WTC11 (cell line): ENCODE measurements at regions not wholly inside any gene's neighbourhood (a gene's known extent, or its start where the extent isn't known, plus 50 kb on each side); places are given as distances from the start of the nearest gene placed in this dataset.

Source experiments
- ATAC-seq: fragments of 200-7000 bp; cut with Tn5 transposase; 2 replicates; pipeline ENCODE4 v1.10.0; 2021; ENCODE audit warnings: mild to moderate bottlenecking, moderate library complexity
- CTCF ChIA-PET: fragments of 300-600 bp; sonication (Branson Sonifier 250); formaldehyde crosslinking; loops from one replicate; lab custom pipeline; 2021; ENCODE audit warnings: antibody characterized with exemption; lab: Charles Lee
- POLR2A ChIA-PET: fragments of 350-600 bp; sonication (Branson Sonifier 250); formaldehyde crosslinking; loops from one replicate; lab custom pipeline; 2021; ENCODE audit warnings: antibody characterized with exemption; lab: Charles Lee
- DNase-seq: peaks from one replicate; pipeline ENCODE4 v3.0.0; 2021; ENCODE audit warnings: low spot score
- H3K27ac Mint-ChIP-seq: 2 replicates; pipeline ENCODE4 v1.8.0; 2021; ENCODE audit warnings: mixed read lengths
- H3K27me3 Mint-ChIP-seq: 2 replicates; pipeline ENCODE4 v1.8.0; 2021; ENCODE audit warnings: low read depth, mild to moderate bottlenecking, moderate library complexity, mixed read lengths
- H3K36me3 Mint-ChIP-seq: 2 replicates; pipeline ENCODE4 v1.8.0; 2021; ENCODE audit warnings: mixed read lengths
- H3K4me1 Mint-ChIP-seq: 2 replicates; pipeline ENCODE4 v1.8.0; 2022; ENCODE audit warnings: mixed read lengths
- H3K4me3 Mint-ChIP-seq: 2 replicates; pipeline ENCODE4 v1.8.0; 2021; ENCODE audit warnings: mild to moderate bottlenecking, moderate library complexity, mixed read lengths
- H3K9me3 Mint-ChIP-seq: 2 replicates; pipeline ENCODE4 v1.8.0; 2021; ENCODE audit warnings: mixed read lengths
- CREM ChIP-seq: sonication (generic); formaldehyde crosslinking; IDR thresholded peaks from 2 replicates; pipeline ENCODE4 v1.8.1; 2022; ENCODE audit warnings: mild to moderate bottlenecking, missing genetic modification reagents, moderate library complexity
- ELF4 ChIP-seq: sonication (generic); formaldehyde crosslinking; IDR thresholded peaks from 2 replicates; pipeline ENCODE4 v1.8.1; 2022; ENCODE audit warnings: low read depth, mild to moderate bottlenecking, moderate library complexity, missing genetic modification reagents
- EMX1 ChIP-seq: fragments of 250-450 bp; sonication (Bioruptor Pico); IDR thresholded peaks from 2 replicates; pipeline ENCODE4 v1.8.0; 2021; ENCODE audit warnings: mild to moderate bottlenecking
- GABPB1 ChIP-seq: sonication (generic); formaldehyde crosslinking; IDR thresholded peaks from 2 replicates; pipeline ENCODE4 v1.8.1; 2023; ENCODE audit warnings: mild to moderate bottlenecking, missing genetic modification reagents
- GRHL2 ChIP-seq: fragments of 250-450 bp; sonication (Bioruptor Pico); IDR thresholded peaks from 2 replicates; pipeline ENCODE4 v1.8.0; 2022; ENCODE audit warnings: mild to moderate bottlenecking, moderate library complexity; ENCODE audit not compliant: insufficient replicate concordance, severe bottlenecking
- GTF2I ChIP-seq: fragments of 250-450 bp; sonication (Bioruptor Pico); conservative IDR thresholded peaks from 2 replicates; pipeline ENCODE4 v1.4.0; 2021; ENCODE audit warnings: mild to moderate bottlenecking
- HMGA2 ChIP-seq: fragments of 250-450 bp; sonication (Bioruptor Pico); IDR thresholded peaks from 2 replicates; pipeline ENCODE4 v1.4.0; 2021; ENCODE audit warnings: mild to moderate bottlenecking, moderate library complexity
- KAT7 ChIP-seq: sonication (generic); formaldehyde crosslinking; IDR thresholded peaks from 2 replicates; pipeline ENCODE4 v1.8.1; 2023; ENCODE audit warnings: missing genetic modification reagents, mild to moderate bottlenecking, borderline replicate concordance
- MXD4 ChIP-seq: fragments of 250-450 bp; sonication (Bioruptor Pico); IDR thresholded peaks from 2 replicates; pipeline ENCODE4 v1.8.0; 2021; ENCODE audit warnings: mild to moderate bottlenecking, moderate library complexity, borderline replicate concordance
- NR1H2 ChIP-seq: sonication (generic); formaldehyde crosslinking; IDR thresholded peaks from 2 replicates; pipeline ENCODE4 v1.9.0; 2021; ENCODE audit warnings: mild to moderate bottlenecking, moderate library complexity, missing genetic modification reagents
- RORB ChIP-seq: fragments of 250-450 bp; sonication (Bioruptor Pico); IDR thresholded peaks from 2 replicates; pipeline ENCODE4 v1.9.0; 2021; ENCODE audit warnings: mild to moderate bottlenecking
- ZNF138 ChIP-seq: sonication (generic); formaldehyde crosslinking; conservative IDR thresholded peaks from 2 replicates; pipeline ENCODE4 v1.8.1; 2022; ENCODE audit warnings: mild to moderate bottlenecking, moderate library complexity, missing genetic modification reagents
- ZNF219 ChIP-seq: sonication (generic); formaldehyde crosslinking; IDR thresholded peaks from 2 replicates; pipeline ENCODE4 v1.8.0; 2023; ENCODE audit warnings: missing genetic modification reagents, mild to moderate bottlenecking, borderline replicate concordance
- TF ChIP-seq, protein P1 (sequence below): sonication (generic); formaldehyde crosslinking; IDR thresholded peaks from 2 replicates; pipeline ENCODE4 v1.8.0; 2022; ENCODE audit warnings: missing genetic modification reagents
- TF ChIP-seq, protein P2 (sequence below): fragments of 250-450 bp; sonication (Bioruptor Pico); IDR thresholded peaks from 2 replicates; pipeline ENCODE4 v1.9.0; 2021; ENCODE audit warnings: mild to moderate bottlenecking, borderline replicate concordance
- TF ChIP-seq, protein P3 (sequence below): sonication (generic); formaldehyde crosslinking; IDR thresholded peaks from 2 replicates; pipeline ENCODE4 v1.8.0; 2023; ENCODE audit warnings: missing genetic modification reagents
- TF ChIP-seq, protein P4 (sequence below): sonication (generic); formaldehyde crosslinking; conservative IDR thresholded peaks from 2 replicates; pipeline ENCODE4 v1.8.1; 2023; ENCODE audit warnings: mild to moderate bottlenecking, low read depth, missing genetic modification reagents, moderate library complexity
- TF ChIP-seq, protein P5 (sequence below): sonication (generic); formaldehyde crosslinking; IDR thresholded peaks from 2 replicates; pipeline ENCODE4 v1.8.0; 2023; ENCODE audit warnings: mild to moderate bottlenecking, missing genetic modification reagents

DNA sequence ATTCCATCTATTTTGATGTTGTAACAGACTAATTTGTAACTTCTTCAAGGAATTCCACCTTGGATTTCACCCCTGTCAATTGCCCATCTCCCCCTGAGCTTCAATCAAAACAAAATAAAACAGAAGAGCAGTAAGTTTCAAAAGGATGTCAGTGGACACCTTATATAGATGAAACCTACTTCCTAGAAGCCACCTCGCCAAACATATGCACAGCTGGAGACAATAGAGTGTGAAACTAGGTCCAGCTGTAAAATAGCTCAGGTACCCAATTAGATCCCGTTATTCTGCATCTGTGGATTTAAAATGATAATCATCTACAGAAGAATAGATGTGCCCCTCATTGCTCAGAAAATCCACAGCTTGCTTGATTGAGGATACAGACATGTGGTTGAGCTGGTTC is 598.6 kb downstream of the SH2D4B start:
- CTCF ChIA-PET = no interaction called here
- POLR2A ChIA-PET = interaction anchor here (0.6 kb wide), 1 partner anchor 15 kb away, joined by 3 read pairs; no protein-coding TSS in a partner anchor
- H3K9me3 Mint-ChIP-seq = peaks cover 9% of the 10 kb centered on the region
- H3K4me3 Mint-ChIP-seq = no peak overlapping the region
- no peak overlapping the region for H3K27ac Mint-ChIP-seq
- TF ChIP-seq HMGA2 = no peak
- TF ChIP-seq, protein P1, sequence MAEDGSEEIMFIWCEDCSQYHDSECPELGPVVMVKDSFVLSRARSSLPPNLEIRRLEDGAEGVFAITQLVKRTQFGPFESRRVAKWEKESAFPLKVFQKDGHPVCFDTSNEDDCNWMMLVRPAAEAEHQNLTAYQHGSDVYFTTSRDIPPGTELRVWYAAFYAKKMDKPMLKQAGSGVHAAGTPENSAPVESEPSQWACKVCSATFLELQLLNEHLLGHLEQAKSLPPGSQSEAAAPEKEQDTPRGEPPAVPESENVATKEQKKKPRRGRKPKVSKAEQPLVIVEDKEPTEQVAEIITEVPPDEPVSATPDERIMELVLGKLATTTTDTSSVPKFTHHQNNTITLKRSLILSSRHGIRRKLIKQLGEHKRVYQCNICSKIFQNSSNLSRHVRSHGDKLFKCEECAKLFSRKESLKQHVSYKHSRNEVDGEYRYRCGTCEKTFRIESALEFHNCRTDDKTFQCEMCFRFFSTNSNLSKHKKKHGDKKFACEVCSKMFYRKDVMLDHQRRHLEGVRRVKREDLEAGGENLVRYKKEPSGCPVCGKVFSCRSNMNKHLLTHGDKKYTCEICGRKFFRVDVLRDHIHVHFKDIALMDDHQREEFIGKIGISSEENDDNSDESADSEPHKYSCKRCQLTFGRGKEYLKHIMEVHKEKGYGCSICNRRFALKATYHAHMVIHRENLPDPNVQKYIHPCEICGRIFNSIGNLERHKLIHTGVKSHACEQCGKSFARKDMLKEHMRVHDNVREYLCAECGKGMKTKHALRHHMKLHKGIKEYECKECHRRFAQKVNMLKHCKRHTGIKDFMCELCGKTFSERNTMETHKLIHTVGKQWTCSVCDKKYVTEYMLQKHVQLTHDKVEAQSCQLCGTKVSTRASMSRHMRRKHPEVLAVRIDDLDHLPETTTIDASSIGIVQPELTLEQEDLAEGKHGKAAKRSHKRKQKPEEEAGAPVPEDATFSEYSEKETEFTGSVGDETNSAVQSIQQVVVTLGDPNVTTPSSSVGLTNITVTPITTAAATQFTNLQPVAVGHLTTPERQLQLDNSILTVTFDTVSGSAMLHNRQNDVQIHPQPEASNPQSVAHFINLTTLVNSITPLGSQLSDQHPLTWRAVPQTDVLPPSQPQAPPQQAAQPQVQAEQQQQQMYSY = no peak
- H3K4me1 Mint-ChIP-seq = no peaks in the 10 kb centered on the region
- no peaks in the 10 kb centered on the region for H3K36me3 Mint-ChIP-seq
- DNase-seq = no peak
- no peak for ATAC-seq
- no peaks in the 10 kb centered on the region for H3K27me3 Mint-ChIP-seq

DNA sequence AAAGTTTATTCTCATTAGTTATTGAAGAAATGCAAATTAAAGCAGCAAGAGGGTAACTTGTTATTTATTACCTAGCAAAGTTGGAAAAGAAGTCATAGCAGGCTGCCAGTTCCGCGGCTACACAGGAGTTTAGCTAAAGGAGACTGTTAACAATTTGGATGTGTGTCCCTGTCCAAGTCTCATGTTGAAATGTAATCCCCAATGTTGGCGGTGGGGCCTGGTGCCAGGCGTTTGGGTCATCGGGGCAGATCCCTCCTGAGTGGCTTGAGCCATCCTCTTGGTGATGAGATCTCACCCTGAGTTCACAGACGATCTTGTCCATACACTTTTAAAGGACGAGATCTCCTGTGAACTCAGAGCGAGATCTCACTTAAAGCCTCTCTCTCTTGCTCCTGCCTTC is 608.3 kb downstream of the SH2D4B start:
- no peak overlapping the region for H3K4me3 Mint-ChIP-seq
- H3K27ac Mint-ChIP-seq = no peak overlapping the region
- H3K27me3 Mint-ChIP-seq = no peaks in the 10 kb centered on the region; the same call in 1 of the 2 replicates
- CTCF ChIA-PET = no interaction called here
- no peaks in the 10 kb centered on the region for H3K9me3 Mint-ChIP-seq
- H3K36me3 Mint-ChIP-seq = no peaks in the 10 kb centered on the region
- POLR2A ChIA-PET = no interaction called here
- DNase-seq = no peak
- no peaks in the 10 kb centered on the region for H3K4me1 Mint-ChIP-seq
- ATAC-seq = no peak
- TF ChIP-seq, protein P2, sequence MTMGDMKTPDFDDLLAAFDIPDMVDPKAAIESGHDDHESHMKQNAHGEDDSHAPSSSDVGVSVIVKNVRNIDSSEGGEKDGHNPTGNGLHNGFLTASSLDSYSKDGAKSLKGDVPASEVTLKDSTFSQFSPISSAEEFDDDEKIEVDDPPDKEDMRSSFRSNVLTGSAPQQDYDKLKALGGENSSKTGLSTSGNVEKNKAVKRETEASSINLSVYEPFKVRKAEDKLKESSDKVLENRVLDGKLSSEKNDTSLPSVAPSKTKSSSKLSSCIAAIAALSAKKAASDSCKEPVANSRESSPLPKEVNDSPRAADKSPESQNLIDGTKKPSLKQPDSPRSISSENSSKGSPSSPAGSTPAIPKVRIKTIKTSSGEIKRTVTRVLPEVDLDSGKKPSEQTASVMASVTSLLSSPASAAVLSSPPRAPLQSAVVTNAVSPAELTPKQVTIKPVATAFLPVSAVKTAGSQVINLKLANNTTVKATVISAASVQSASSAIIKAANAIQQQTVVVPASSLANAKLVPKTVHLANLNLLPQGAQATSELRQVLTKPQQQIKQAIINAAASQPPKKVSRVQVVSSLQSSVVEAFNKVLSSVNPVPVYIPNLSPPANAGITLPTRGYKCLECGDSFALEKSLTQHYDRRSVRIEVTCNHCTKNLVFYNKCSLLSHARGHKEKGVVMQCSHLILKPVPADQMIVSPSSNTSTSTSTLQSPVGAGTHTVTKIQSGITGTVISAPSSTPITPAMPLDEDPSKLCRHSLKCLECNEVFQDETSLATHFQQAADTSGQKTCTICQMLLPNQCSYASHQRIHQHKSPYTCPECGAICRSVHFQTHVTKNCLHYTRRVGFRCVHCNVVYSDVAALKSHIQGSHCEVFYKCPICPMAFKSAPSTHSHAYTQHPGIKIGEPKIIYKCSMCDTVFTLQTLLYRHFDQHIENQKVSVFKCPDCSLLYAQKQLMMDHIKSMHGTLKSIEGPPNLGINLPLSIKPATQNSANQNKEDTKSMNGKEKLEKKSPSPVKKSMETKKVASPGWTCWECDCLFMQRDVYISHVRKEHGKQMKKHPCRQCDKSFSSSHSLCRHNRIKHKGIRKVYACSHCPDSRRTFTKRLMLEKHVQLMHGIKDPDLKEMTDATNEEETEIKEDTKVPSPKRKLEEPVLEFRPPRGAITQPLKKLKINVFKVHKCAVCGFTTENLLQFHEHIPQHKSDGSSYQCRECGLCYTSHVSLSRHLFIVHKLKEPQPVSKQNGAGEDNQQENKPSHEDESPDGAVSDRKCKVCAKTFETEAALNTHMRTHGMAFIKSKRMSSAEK (CRISPR knock-in tag) = no peak
- TF ChIP-seq ELF4 (CRISPR knock-in tag) (no peak), GTF2I (CRISPR knock-in tag) (no peak), RORB (CRISPR knock-in tag) (no peak), HMGA2 (no peak), ZNF138 (CRISPR knock-in tag) (no peak), CREM (no peak), EMX1 (CRISPR knock-in tag) (no peak), NR1H2 (CRISPR knock-in tag) (no peak), GRHL2 (CRISPR knock-in tag) (no peak), KAT7 (CRISPR knock-in tag) (no peak), ZNF219 (CRISPR knock-in tag) (no peak), MXD4 (CRISPR knock-in tag) (no peak), GABPB1 (CRISPR knock-in tag) (no peak)
- TF ChIP-seq, protein P3, sequence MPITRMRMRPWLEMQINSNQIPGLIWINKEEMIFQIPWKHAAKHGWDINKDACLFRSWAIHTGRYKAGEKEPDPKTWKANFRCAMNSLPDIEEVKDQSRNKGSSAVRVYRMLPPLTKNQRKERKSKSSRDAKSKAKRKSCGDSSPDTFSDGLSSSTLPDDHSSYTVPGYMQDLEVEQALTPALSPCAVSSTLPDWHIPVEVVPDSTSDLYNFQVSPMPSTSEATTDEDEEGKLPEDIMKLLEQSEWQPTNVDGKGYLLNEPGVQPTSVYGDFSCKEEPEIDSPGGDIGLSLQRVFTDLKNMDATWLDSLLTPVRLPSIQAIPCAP (CRISPR knock-in tag) = no peak
- TF ChIP-seq, protein P4, sequence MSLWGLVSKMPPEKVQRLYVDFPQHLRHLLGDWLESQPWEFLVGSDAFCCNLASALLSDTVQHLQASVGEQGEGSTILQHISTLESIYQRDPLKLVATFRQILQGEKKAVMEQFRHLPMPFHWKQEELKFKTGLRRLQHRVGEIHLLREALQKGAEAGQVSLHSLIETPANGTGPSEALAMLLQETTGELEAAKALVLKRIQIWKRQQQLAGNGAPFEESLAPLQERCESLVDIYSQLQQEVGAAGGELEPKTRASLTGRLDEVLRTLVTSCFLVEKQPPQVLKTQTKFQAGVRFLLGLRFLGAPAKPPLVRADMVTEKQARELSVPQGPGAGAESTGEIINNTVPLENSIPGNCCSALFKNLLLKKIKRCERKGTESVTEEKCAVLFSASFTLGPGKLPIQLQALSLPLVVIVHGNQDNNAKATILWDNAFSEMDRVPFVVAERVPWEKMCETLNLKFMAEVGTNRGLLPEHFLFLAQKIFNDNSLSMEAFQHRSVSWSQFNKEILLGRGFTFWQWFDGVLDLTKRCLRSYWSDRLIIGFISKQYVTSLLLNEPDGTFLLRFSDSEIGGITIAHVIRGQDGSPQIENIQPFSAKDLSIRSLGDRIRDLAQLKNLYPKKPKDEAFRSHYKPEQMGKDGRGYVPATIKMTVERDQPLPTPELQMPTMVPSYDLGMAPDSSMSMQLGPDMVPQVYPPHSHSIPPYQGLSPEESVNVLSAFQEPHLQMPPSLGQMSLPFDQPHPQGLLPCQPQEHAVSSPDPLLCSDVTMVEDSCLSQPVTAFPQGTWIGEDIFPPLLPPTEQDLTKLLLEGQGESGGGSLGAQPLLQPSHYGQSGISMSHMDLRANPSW (CRISPR knock-in tag) = no peak
- TF ChIP-seq, protein P5, sequence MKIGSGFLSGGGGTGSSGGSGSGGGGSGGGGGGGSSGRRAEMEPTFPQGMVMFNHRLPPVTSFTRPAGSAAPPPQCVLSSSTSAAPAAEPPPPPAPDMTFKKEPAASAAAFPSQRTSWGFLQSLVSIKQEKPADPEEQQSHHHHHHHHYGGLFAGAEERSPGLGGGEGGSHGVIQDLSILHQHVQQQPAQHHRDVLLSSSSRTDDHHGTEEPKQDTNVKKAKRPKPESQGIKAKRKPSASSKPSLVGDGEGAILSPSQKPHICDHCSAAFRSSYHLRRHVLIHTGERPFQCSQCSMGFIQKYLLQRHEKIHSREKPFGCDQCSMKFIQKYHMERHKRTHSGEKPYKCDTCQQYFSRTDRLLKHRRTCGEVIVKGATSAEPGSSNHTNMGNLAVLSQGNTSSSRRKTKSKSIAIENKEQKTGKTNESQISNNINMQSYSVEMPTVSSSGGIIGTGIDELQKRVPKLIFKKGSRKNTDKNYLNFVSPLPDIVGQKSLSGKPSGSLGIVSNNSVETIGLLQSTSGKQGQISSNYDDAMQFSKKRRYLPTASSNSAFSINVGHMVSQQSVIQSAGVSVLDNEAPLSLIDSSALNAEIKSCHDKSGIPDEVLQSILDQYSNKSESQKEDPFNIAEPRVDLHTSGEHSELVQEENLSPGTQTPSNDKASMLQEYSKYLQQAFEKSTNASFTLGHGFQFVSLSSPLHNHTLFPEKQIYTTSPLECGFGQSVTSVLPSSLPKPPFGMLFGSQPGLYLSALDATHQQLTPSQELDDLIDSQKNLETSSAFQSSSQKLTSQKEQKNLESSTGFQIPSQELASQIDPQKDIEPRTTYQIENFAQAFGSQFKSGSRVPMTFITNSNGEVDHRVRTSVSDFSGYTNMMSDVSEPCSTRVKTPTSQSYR (CRISPR knock-in tag) = no peak
